ENCODE measurements at regions not wholly inside any gene's neighbourhood (a gene's known extent, or its start where the extent isn't known, plus 50 kb on each side); places are given as distances from the start of the nearest gene placed in this dataset.

DNA sequence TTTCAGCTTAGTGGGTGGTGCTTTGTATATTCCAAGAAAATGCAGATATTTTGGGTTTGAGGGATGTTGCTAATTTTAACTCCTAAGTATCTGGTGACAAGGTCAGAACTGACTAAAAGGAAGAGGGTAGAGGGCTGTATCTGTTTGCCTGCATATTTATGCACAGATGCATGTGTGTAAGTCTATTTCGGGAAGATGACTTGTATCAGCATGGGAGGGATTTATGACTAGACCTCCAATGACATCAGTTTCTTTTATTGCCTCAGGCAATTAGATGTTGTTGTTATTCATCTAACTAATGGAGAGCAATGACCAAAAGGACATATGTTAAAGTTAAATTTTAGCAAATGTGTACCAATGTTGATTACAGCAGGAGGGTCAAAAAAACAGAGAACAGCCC lies 734.3 kb downstream of the QKI start:
- no peak for DNase-seq

DNA sequence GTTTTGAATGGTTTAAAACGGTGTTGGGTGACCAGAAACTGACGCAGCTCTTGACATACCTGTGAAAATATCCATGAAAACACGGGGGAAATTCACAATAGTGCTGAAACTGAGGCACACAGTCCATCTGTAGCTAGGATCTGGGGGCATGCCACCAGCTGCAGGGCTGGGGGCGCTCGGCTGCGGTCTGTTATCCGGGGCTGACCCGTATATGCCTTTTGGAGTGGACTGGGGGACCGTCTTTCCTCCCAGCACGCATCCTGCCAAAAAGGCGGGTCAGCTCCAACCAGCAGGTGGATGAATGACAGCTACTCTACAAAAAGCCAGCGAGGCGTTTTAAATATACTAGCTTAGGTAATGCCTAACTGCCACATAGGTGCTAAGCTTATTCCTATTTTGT lies 729.8 kb downstream of the QKI start:
- no peak for DNase-seq

DNA sequence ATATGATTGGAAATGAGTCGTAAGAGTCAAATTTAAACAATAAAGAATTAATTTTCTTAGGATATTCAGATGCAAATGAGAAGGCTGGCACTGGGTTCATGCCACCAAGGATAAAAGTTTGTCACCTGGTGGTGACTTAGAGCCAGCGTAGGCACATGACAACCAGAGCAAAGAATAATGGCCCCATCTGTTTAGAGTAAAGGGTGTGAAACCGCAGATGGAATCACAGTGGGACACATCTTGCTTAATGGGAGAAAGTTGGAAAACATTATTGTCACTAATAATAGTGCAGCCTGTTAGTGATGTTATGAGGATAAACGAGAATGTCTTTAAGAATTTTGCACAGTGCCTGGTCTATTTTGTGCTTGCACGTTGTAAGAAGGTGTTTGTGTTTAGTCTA lies 727.8 kb downstream of the QKI start:
- DNase-seq, result no peak

- DNase-seq, result no peak
These were observed 721.1 kb downstream of the QKI start for GRCh38 chr6:164135511-164136132.

DNA sequence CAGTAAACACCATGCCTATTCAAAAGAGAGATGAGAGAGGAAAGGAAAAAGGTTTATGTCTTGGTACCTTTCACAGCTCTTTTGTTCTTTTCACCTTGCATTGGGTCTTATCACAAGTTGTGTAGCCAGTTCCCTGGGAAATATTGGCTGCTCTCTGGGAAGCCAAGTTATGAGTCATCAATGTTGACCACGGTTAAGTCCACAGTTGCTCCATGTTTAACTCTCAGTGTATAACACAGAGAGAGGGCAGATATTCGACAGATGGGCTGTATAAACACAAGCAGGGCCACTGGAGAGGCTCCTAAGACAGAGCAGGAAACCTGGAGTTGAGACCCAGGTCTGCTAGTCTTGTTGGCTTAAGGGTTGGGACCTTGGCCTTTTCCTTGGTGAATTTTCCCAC lies 718.6 kb downstream of the QKI start:
- DNase-seq, result no peak

- DNase-seq, result no peak
These were observed 716.1 kb downstream of the QKI start for GRCh38 chr6:164130585-164130984.

DNA sequence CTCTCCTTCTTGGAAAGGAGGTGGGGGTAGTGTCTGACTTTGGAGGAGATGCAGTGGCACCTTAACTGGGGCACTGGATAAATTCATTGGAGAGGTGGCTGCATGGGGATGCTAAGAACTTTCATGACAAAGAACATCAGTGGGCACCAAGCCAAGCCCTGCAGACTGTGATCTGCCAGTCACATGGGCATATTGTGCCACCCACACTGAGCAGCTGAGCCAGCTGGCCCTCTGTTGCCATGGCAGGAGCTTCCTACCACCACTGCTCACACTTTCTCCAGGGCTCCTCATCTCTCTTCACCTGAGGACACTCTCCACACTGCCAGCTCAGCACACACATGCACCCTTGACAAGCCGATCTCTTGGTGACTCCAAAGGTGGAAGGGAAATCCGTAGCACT lies 715.6 kb downstream of the QKI start:
- no peak for DNase-seq

DNA sequence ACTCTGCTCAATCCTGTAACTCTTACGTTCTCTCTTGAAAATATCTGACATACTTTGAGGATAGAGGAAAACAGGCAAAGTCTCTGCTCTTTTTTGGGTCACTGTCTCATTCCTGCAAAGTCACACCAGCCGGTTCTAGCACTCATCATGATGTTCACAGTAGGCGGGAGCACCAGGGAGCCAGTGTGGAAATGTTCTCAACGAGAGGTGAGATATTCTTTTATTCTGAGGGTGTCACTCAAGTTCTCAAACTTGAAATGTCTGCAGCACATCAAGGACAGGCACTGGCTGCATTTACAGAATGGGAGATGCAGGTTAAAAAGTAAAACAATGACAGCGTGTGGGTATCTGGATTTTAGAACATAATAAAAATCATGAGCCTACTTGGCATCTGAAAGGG lies 714.7 kb downstream of the QKI start:
- DNase-seq, result no peak

DNA sequence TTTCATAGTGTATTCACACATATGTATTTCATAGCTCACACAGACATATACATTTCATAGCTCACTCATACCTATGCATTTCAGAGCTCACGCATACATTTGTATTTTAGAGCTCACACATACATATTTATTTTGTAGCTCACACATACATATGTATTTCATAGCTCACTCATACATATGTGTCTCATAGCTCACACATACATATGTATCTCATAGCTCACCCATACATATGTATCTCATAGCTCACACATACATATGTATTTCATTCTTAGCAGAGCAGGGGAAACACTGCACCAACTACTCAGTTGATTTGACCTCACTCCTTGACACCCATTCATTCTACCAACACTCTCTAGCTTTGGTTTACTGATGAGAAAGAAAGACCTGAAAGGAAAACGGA lies 713.6 kb downstream of the QKI start:
- no peak for DNase-seq

- DNase-seq, result no peak
These were observed 710.5 kb downstream of the QKI start for GRCh38 chr6:164124986-164125385.

DNA sequence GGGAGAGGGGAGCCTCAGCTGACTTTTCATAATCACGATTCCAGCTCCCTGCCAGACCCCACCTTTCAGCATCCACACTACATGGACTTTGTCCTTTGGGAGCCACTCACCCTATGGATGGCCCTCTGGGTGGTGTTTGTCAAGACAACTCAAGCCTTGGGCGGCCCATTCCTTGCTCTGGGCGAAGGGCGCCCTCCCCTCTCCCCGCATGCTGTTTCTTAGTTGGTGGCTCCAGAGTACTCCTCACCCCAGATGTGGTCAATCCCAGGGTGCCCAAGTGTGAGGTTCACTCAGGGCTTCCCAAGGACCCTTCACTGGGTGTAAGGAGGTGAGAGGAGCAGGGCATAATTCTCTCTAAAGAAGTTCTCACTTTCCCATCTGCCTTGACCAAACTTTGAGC lies 710.0 kb downstream of the QKI start:
- DNase-seq, result no peak

- no peak for DNase-seq
These were observed 707.6 kb downstream of the QKI start for GRCh38 chr6:164122109-164122508.

GRCh38 chr6:164121527-164121926 lies 707.0 kb downstream of the QKI start:
- no peak for DNase-seq

DNA sequence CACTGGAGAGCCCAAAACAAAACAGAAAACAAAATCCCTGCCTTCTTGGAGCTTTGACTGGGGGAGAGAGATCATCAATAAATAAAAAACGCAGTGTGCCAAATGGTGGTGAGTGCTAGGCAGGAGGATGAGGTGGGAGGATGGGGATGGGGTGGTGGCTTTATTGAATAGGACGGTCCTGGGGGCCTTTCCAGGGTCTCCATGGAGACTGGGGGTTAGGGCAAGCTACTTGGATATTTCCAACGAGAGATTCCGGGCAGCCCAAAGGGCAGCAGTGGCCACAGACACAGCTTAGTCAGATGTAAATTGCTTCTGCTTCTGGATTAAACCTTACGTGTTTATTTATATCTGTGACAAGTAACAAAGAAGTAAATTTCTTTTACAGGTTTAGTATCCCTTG lies 700.1 kb downstream of the QKI start:
- DNase-seq, result no peak

DNA sequence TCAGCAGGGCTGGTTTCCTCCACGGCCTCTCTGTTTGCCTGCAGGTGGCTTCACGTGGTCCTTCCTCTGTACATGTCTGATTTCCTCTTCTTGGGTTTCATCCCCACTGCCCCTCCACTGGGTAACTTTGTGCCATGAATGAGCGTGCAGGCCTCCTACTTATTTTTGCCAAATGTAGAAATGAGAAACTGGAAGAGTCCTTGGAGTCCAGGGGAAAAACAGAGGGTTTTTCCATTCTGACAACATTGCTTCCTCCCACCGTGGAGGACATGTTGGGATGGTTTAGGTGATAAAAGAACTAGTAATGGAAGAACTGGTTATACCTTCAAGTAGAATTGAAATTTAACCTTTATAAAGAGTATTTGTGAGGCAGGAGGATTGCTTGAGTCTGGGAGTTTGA lies 699.5 kb downstream of the QKI start:
- no peak for DNase-seq

GRCh38 chr6:164113637-164114036 lies 699.1 kb downstream of the QKI start:
- no peak for DNase-seq

GRCh38 chr6:164109770-164110140 lies 695.2 kb downstream of the QKI start:
- no peak for DNase-seq

- DNase-seq, result no peak
These were observed 694.6 kb downstream of the QKI start for GRCh38 chr6:164108869-164109769.

GRCh38 chr6:164108092-164108491 lies 693.6 kb downstream of the QKI start:
- no peak for DNase-seq

DNA sequence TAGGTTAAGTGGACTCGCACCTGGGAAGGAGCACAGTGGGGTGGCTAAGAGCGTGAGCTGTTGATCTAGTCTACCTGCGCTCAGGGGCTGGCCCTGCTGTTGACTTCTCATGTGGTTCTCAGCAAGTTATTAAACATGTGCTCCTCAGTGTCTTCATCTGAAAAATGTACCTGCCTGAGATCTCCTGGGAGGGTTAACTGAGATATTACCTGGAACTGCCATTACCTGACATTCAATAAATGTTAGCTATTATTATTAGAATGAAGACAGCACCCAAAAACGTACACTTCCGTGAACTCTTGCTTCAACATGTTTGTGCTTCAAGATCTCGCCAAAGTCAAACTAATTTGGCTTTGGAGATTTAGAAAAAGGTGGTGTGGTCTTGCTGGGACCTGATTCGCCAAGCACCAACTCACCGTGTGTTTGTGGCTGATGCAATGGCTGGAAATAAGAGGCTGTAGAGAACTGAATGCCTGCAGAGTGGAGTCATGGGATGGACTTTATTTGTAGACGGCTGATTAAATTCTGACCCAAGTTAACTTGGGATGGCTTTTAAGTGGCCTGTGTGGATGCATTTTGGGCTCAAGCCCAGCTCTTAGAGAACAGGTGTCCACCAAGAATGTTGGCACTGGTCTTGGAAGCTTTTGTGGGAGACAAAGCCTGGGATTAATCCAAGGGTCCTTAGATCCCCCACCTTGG lies 692.9 kb downstream of the QKI start:
- DNase-seq, result no peak

DNA sequence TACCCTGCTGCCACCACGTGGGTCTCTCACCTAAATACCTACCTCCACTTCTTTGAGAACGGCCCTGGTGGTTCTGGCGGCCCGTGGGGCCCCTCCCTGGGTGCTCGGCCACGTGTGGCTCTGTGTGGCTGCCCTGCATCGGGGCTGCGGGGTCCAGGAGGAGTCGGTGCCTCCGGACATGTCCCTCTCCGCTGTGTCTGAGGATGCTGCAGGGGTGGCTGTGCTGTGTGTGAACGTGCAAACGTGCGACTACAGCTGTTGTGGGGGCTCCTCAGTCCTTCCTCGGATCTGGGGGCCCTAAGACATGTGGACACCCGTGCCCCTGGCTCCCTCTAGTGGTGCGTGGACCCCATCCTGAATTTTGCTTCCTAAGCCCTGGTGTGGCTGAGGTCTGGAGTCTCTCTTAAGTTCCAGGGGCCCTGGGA lies 691.8 kb downstream of the QKI start:
- no peak for DNase-seq

DNA sequence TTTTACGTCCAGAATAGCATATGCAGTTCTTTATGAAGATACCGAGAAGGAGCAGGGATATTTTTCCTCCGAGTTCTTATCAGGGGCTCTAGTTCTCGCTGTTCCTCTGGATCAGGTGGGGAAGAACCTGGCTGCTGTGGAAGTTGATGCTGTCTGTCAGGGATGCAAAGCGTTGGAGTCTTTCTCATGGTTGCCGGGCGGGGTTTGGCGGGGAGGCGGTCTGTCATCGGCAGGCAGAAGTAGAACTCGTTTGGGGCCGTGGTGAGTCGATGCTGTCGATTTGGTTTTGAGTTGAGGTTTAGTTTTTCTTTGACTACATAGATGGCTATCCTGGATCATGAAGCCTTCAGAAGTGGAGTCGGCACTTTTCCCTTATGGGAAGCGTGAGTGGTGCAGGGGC lies 691.2 kb downstream of the QKI start:
- no peak for DNase-seq

DNA sequence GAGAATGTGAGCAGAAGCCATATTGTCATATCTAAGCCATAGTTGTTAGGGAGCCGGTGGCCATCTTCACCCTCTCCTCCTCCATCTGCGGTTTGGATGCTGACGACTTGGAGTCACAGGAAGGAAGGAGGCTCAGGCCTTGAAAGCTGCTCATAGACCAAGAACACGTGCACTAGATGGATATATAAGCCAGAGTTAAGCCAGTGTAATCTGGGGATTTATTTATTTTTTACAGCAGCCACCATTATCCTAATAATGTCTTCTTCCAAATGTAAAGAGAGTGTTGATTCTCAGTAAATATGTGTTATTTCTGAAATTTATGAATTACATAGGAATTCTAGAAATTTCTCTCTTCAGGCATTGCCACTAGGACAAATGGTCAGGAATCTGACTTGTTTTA lies 689.9 kb downstream of the QKI start:
- DNase-seq, result no peak

DNA sequence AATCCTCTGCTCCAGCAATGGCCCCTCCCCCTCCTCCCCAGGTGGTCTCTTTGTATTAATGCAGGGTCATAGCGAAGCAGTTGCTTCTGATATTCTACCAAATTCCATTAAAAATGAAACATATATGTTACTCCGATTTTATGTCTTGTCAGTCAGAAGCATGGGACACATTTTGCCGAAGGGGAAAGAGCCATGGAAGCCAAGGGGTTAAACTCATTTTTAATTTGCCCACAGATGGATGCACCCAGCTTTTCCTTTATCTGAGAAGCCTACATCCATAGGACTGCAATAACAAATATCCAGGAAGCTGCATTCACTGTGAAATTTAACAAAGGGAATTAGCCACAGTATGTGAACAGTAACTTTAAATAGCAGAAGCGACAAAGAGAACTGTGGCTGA lies 688.2 kb downstream of the QKI start:
- no peak for DNase-seq

Data from right kidney (tissue), 1 donor.